DMS114 treated with DMSO at 0.1 percent for 48 hours (cell line): ENCODE measurements at regions not wholly inside any gene's neighbourhood (a gene's known extent, or its start where the extent isn't known, plus 50 kb on each side); places are given as distances from the start of the nearest gene placed in this dataset.
"Not testable (repeated sequence)": the region's sequence is repeated elsewhere in the genome, so short reads cannot be mapped to it uniquely, and the experiment has no call there.

Experiments used
- DNase-seq: peaks from one replicate; lab custom pipeline; 2025; ENCODE audit not compliant: unreplicated experiment; lab: John Stamatoyannopoulos, UW

DNA sequence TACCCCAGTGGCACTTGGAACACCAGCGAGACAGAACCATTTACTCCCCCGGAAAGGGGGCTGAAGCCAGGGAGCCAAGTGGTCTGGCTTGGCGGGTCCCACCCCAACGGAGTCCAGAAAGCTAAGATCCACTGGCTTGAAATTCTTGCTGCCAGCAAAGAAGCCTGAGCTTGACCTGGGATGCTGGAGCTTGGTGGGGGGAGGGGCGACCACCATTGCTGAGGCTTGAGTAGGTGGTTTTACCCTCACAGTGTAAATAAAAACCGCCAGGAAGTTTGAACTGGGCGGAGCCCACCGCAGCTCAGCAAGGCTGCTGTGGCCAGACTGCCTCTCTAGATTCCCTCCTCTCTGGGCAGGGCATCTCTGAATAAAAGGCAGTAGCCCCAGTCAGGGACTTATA is 62.8 kb downstream of the RPS24 start:
- not testable (repeated sequence) for DNase-seq

DNA sequence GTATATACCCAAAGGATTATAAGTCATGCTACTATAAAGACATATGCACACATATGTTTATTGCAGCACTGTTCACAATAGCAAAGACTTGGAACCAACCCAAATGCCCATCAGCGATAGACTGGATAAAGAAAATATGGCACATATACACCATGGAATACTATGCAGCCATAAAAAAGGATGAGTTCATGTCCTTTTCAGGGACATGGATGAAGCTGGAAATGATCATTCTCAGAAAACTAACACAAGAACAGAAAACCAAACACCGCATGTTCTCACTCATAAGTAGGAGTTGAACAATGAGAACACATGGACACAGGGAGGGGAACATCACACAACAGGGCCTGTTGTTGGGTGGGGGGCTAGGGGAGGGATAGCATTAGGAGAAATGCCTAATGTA is 68.9 kb downstream of the RPS24 start:
- DNase-seq, result not testable (repeated sequence)

DNA sequence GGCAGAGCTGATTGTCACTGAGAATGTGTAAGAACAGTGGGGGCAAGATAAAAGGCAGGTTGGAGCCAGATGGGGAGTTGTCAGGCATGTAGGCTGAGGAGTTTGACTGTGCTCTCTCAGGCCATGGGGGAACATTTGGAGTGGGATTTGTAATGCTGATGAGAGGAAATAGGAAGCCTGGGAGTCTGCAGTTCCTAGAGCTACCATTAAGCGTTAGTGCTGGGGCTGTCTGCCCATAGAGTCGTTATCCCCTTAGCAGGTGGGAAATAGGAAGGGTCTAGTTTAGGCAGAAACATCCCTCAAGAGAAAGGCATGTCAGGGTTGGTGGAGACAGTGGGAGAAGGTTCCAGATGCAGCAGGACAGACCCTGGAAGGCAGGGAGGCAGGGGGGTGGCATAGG is 75.5 kb downstream of the RPS24 start:
- no peak for DNase-seq

DNA sequence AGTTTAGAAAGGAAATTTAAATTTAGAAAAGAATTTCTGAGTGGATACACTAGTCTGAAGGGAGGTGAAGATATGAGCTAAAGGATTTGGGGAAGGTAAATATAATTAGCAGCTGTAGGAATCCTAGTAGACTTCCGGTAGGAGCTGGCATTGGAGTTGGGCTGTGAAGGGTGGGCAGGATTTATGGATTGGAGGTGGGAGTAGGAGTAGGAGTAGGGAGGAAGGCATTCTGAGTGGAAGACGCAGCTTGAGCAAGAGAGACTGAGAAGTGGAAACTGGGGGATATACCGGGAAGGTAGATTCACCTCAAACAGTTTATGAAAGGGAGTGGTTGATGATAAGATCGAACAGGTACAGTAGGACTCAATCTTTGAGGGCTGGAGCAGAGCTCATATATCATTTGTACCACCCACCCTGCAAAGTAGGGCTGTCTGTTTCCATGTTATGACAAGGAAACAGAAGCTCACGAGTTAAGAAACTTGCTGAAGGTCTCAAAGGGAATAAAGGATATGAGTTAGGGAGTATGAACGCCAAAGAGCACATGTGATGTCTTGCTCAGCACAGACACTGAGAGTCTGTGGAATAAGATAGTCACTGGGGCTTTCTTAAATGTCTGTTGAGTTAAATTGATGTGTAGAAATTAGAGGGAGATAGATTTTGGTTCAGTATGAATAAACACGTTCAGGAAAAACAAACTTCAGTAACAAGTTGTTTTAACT is 81.6 kb downstream of the RPS24 start:
- DNase-seq, result no peak

DNA sequence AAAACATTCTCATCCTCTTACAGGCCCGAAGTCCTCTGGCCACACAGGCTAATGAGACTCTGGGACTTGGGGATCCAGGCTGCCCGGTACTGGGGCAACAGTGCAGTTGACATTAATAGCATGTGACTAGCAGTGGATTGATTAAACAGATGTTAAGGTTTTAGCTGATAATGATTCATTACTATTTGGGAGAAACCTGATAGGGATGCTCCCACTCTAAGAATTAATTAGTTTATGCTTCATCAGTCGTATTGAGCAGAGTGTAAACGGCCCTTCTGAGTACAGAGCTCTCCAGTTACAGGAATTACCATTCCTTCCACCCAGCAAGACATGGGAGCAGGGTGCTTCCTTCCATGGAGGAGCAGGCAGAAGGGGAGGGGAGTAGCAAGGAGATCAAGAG is 82.7 kb downstream of the RPS24 start:
- no peak for DNase-seq

DNA sequence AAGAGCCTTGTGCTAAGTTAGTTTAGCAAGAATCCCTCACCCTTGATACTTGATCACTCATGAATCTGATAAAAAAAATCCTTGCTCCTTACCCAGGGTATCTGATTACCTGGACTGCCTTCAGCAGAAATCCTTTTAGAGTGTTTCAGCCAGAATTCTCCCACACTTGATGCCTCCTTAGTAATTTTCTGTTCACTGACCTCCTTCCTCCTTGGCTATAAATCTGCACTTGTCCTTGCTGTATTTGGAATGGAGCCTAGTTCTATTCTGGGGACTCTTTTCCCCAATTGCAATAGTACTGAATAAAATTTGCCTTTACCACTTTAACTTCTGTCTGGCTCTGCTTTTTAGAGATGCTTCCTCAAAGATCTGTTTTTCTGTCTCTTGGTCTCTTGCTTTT is 84.9 kb downstream of the RPS24 start:
- no peak for DNase-seq

DNA sequence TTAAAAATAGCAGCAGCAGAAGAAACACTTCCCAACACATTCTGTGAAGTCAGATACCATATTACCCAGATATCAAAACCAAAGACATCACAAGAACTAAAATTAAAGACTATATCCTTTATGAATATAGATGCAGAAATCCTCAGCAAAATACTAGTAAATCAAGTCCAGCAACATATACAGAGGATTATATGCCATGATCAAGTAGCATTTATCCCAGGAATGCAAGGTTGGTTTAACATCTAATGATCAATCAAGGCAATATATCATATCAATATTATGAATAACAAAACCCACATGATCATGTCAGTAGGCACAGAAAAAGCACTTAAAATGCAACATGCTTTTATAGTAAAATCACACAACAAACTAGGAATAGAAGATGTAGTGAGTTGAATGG is 88.1 kb downstream of the RPS24 start:
- no peak for DNase-seq

DNA sequence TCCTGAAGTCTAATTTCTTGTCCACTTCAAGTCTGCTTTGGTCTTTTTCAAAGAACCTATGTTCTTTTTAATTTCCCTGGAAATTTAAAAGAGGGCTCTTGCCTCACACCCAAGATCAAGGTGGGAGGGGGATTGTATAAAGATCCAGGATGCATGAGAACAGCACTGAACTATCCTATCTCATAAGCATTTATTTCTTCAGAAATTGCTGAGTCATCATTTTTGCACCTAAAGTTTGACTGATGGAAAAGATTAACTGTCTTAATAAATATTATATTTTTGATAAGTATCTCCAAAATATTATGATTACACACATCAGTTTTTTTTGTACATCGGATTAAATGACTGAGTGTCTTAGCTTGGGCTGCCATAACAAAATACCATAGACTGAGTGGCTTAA is 90.5 kb downstream of the RPS24 start:
- no peak for DNase-seq

DNA sequence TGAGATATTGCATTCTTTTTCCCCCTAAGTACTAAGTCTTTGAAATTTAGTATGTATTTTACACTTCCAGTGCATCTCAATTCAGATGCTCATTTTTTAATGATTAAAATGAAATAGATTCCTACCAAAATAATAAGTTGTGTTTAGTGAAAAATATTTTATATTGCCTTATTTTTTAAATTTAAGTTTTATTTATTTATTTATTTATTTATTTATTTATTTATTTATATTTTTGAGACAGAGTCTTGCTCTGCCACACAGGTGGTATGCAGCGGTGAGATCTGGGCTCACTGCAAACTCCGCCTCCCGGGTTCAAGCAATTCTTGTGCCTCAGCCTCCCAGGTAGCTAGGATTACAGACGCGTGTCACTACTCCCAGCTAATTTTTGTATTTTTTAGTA is 95.5 kb downstream of the RPS24 start:
- no peak for DNase-seq

DNA sequence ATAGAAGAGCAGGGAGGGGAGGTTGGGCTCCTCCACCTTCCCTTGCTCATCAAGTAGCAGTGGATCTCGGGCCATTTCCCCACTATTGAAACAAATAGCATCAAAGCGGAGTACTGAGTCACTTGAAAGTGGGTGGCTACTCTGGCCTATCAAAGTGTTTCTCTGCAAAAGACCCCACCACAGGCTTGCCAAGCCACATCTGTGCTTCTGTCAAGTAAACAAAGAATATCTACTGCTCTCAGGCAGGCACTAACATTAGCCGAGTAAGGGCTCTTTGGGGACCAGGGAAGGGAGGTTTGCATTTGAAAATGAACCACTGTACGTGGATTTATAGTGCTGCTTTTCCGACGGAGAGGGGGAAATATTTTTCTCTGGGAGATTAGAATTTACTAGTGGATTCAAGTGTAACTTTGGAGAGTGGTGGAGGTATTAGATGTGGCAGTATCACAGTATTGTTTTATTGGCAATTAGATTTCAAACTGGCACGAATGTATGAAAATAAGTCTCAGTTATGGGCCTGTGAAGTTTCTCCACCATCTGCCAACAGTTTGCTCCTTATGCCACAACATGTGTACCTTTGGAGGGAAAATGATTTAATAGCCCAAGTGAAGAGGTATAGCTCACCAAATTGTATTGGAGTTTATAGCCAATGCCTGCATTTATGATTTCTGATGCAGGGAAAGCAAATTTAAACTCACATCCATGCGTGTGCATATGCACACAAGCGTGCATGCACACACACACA is 97.5 kb downstream of the RPS24 start:
- DNase-seq, result no peak

DNA sequence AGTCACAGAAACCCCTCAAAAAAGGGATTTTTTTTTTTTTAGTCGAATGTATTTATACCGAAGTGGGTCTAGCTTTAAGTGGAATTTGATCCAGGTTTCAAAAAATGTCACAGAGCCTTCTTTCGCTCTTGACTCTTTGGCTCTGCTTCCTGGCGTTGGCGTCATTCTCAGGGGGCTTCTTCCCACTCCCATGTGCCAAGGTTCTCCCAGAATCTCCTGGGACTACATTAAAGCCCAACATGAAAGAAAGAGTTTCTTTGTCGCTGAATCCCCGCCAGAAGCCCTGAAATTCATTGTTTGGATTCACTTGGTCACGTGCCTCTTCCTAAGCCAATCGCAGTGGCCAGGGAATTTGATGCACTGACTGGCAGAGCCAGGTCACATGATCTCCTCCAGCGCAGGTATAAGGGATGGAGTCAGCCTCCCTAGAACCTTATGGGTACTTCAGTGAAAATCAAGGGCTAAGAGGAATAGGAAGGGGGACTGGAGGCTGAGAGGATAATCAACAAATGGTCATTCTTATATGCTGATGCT is 101.2 kb downstream of the RPS24 start:
- DNase-seq, result no peak

DNA sequence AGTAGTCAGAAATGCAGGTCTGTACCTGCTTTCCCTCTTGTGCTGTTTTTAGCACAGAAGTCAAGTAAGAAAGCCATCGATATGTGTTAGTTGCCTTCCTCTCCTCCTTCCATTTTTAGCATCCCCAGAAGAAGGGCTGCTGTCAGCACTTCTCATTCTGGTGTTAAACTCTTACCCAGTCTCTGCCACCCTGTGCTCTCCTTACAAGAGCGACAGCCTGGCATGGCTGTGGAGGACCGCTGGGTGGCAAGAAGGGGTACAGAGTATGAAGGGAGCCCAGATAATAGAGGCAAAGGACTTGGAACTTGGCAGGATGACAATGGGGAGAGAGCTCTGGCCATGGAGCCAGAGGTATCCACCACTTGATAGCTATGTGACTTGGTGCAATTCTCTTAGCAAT is 103.5 kb downstream of the RPS24 start:
- no peak for DNase-seq

DNA sequence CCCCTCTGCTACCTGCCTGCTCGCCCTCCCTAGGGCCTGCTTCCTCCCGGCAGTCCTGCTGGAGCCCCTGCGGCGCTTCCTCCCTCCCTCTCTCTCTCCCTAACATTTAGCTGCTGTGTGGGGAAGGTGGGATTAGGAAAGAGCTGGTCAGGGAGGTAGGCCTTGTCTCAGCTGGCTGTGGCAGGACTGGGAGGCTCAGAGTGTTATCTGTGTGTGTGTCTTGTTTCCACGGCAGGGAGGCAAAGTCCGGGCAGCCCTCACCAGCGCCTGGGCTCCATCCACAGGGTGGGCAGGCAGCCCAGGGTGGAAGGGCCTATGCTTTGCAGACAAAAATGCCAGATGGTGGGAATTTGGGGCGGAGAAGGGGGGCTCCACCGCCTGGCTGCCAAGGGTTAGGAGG is 105.7 kb downstream of the RPS24 start:
- no peak for DNase-seq

DNA sequence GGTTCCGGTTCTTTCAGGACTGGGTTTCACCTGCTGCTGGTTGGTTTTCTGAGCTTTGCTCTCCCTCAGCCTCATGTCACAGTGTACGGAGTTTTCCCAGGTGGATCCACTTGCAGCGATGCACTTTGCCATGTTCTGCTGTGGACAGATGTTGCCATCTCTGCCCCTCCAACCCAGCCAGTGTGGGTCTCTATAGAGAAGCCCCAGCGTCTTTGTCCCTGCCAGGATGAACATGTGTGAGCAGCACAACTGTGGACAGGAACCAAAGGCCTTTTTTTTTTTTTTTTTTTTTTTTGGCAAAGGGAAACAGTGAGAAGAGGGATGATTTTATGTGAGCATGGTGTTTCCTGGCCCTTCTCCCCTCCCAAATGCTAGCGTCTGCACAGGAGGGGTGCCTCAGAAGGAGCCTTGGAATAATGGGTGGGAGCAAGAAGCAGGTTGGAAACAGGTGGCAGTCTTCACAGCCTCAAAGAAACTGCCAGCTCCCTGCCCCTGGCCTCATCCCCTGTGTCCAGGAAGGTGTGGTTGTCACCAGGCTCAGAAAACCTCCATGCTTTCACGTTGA is 106.5 kb downstream of the RPS24 start:
- DNase-seq, result no peak

DNA sequence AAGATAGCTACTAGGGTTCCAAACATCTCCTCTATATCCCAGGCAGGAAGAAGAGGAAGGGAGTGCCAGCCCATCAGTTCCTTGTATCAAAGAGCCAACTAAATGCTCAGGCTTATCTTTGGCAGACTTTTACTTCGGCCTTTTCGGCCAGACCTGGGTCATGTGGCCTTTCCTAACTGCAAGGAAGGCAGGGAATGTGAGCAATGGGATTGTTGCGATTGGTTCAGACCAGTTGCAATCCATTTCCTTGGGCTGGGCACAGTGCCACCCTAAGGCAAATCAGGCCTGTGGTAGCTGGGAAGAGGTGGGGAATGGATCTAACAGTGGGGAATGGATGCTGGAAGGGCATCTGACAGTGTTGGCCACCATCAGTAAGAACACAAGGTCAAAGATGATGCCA is 109.9 kb downstream of the RPS24 start:
- DNase-seq, result no peak

DNA sequence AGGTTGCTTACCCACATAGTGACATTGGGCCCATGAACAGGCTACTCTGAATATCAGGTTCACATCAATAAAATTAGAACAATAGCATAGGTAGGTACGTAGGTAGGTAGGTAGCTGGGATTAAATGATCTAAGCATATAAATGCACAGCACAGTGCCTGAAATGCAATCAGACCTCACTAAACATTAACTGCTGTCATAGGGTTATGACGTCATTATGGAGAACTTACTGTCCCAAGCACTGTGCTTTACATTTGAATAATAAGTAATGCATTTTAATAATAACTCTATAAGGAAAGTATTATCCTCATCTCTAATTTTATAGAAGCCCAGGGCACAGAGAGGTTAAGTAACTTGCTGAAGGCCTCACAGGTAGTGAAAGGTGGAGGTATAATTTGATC is 112.5 kb downstream of the RPS24 start:
- no peak for DNase-seq

DNA sequence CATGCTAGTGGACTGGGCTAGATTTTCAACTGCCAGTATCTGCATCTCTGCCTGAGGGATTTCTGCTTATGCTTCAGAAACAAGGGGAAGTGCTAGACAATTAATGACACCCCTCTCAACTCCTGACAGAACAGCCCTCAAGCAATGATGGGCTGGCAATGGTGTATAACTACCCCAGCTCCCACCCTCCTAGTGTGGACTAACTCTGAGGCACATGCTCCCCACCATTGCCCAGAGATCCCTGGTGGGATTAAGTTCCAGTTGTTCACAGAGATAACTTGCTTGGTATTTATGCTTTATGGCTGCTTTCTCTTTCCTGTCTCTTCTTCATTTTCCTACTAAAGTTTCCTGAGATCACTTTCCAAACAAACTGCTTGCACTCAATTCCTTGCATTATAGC is 113.5 kb downstream of the RPS24 start:
- no peak for DNase-seq

DNA sequence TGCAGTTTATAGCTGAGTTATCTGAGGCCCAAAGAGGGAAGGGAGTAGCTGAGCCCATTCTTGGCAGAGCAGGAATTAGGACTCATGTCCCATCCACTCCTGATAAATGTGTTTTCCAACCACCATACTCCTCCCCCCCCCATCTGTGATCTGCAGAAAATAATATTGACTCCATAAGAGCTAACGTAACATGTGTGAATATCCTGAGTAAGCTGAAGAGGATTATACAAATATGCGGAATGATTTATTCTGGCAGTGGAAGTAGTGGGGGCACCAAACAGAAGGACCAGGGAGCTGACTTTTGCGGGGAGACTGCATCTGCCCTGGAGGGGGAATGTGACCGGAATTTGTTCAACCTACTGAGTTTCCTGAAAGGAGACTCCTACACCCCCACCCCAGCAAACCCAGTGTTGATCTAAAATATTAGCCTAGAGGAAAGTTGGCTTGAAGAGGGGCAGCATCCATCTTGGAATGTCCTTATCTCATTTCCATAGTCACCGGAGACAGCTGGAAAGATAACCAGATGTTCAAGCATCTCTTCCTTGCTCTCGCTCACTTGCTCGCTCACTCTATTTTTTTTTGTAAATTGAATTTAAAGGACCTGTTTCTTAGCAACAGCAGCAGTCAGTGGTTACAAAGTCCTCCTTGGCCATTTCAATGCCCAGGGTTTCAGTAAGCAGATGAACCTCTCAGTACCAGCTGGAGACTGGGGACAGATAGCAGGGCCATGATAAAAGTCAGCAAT is 114.7 kb downstream of the RPS24 start:
- no peak for DNase-seq

DNA sequence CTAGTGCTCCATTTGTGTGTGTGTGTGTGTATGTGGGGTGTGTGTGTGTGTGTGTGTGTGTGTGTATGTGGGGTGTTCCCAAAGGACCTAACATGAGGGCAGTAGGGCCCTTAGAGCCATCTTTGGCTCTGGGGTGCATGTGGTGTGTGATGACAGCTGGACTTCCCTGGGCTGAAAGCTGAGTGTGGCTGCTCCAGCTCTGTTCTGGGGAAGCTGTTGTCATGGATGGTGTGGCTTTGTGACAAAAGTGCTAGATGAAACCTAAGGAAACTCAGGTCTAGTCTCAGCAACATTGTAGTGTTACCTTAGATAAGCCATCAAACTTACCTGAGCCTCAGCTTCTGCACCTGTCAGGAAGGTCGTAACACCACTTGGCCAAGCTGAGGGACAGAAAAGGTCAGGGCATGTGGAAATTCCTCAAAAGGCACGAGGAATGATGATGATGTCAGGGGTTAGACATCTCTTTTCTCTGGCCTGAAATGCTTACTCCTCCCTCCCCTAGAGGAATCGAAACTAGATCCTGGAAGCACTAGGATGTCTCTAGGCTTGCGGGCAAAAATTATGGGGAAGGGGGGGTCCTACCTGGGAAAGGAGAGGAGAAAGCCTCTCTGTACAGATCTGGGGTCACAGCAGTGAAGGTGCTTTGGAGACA is 115.4 kb downstream of the RPS24 start:
- no peak for DNase-seq

DNA sequence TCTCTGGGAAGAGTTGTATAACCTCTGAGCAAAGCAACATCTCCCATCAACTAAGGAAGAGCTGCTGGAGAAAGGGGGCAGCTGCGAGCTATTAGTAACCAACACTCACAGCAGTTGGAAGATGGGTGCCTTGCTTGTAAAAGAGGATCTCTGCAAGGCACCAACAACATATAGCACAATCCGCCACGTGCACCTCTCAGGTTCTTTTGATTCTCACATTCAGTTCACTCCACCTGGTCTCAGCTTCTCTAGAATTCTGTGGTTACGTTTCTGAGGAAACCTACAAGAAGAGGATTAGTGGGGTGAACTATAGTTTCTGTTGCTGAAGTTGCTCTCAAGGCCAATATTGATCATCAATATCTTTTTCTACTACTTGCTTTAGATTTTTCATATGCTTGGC is 117.1 kb downstream of the RPS24 start:
- DNase-seq, result no peak

DNA sequence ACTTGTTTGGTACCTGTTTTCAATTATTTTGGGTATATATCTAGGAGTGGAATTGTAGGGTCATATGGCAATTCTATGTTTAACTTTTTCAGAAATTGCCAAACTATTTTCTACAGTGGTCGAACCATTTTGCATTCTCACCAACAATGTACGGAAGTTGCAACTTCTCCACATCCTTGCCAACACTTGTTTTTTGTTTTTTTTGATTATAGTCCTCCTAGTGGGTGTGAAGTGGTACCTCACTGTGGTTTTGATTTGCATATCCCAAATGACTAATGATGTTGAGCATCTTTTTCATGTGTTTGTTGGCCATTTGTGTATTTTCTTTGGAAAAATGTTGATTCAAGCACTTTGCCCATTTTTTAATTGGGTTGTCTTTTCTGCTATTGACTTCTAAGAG is 122.1 kb downstream of the RPS24 start:
- no peak for DNase-seq
